ENCODE measurements at regions not wholly inside any gene's neighbourhood (a gene's known extent, or its start where the extent isn't known, plus 50 kb on each side); places are given as distances from the start of the nearest gene placed in this dataset.

DNA sequence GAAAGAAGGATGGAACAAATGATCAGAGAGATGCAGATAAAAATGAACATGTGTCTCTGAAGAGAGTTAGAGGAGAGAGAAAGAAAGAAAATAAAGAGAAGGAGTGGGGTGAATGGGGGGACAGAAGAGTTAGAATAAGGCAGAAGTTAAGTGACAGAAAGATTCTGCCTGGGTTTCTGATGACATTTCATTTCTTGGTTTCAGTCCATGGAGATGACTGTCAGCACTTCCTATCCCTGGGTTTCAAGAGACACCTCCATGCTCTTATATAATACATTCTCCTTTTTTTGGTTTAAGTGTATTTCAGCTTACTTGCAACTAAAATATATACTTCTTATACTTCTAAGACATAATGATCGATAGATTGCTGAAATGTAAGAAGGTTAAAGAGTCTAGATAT is 213.0 kb upstream of the IL12B start (continued):
- TF ChIP-seq, protein P1, sequence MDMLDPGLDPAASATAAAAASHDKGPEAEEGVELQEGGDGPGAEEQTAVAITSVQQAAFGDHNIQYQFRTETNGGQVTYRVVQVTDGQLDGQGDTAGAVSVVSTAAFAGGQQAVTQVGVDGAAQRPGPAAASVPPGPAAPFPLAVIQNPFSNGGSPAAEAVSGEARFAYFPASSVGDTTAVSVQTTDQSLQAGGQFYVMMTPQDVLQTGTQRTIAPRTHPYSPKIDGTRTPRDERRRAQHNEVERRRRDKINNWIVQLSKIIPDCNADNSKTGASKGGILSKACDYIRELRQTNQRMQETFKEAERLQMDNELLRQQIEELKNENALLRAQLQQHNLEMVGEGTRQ (IDR thresholded peaks at IDR 0.05; ENCODE audit: borderline replicate concordance, low read depth, low read length), result no peak
- TF ChIP-seq, protein P2, sequence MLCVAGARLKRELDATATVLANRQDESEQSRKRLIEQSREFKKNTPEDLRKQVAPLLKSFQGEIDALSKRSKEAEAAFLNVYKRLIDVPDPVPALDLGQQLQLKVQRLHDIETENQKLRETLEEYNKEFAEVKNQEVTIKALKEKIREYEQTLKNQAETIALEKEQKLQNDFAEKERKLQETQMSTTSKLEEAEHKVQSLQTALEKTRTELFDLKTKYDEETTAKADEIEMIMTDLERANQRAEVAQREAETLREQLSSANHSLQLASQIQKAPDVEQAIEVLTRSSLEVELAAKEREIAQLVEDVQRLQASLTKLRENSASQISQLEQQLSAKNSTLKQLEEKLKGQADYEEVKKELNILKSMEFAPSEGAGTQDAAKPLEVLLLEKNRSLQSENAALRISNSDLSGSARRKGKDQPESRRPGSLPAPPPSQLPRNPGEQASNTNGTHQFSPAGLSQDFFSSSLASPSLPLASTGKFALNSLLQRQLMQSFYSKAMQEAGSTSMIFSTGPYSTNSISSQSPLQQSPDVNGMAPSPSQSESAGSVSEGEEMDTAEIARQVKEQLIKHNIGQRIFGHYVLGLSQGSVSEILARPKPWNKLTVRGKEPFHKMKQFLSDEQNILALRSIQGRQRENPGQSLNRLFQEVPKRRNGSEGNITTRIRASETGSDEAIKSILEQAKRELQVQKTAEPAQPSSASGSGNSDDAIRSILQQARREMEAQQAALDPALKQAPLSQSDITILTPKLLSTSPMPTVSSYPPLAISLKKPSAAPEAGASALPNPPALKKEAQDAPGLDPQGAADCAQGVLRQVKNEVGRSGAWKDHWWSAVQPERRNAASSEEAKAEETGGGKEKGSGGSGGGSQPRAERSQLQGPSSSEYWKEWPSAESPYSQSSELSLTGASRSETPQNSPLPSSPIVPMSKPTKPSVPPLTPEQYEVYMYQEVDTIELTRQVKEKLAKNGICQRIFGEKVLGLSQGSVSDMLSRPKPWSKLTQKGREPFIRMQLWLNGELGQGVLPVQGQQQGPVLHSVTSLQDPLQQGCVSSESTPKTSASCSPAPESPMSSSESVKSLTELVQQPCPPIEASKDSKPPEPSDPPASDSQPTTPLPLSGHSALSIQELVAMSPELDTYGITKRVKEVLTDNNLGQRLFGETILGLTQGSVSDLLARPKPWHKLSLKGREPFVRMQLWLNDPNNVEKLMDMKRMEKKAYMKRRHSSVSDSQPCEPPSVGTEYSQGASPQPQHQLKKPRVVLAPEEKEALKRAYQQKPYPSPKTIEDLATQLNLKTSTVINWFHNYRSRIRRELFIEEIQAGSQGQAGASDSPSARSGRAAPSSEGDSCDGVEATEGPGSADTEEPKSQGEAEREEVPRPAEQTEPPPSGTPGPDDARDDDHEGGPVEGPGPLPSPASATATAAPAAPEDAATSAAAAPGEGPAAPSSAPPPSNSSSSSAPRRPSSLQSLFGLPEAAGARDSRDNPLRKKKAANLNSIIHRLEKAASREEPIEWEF (IDR thresholded peaks at IDR 0.05; ENCODE audit: insufficient replicate concordance, low read depth, low read length), result no peak

DNA sequence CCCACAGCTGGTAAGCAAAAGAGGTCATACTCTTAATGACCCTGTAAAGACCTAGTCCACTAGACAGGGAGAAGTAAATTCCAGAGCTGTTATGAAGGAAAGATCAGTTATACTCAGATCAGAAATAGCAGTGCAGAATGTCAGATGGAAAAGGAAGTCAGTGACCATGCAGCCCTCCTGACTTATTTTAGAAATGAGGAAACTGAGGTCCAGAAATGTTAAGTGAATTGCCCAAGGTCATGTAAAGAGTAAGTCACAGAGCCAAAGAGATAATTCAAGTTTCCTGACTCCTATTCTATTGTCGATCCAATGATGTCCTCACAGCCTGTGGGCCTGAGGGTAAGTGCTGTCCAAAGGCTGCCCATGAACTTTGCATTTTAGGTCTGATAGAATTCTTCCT is 214.9 kb upstream of the IL12B start:
- ChIA-PET POLR2A (no interaction called here), CTCF (no interaction called here)

More for the DNA sequence above, 214.9 kb upstream of the IL12B start:
- no peak for ATAC-seq
- Histone ChIP-seq H3K4me3 (no peak overlapping the region), H3K27ac (ENCODE audit: control insufficient read depth, insufficient read depth) (no peak overlapping the region), H3K4me1 (ENCODE audit: control insufficient read depth, insufficient read depth, low read length) (no peaks in the 10 kb centered on the region), H4K20me1 (ENCODE audit: control insufficient read depth, insufficient read depth) (no peaks in the 10 kb centered on the region), H2AFZ (ENCODE audit: control insufficient read depth, low read depth, low read length) (no peak overlapping the region), H3K4me2 (ENCODE audit: control insufficient read depth, insufficient read depth) (no peak overlapping the region), H3K9me3 (replicated peaks; ENCODE audit: control insufficient read depth, insufficient read depth, low read length) (no peaks in the 10 kb centered on the region; the same call in 2 of the 3 replicates), H3K79me2 (ENCODE audit: control insufficient read depth, insufficient read depth, low read length) (no peaks in the 10 kb centered on the region), H3K36me3 (ENCODE audit: control insufficient read depth in 2 of 2, insufficient read depth in 2 of 2, low read length in 1 of 2) (no peaks in the 10 kb centered on the region), H3K9ac (ENCODE audit: control insufficient read depth, insufficient read depth, low read length) (no peak overlapping the region), H3K27me3 (replicated peaks in 1 of 2; ENCODE audit: control insufficient read depth in 2 of 2, insufficient read depth in 2 of 2, low read length in 1 of 2) (no peaks in the 10 kb centered on the region)
- ChIA-PET SMC1A (ENCODE audit: uncharacterized antibody, unreplicated experiment) (no interaction called here), RAD21 (ENCODE audit: unreplicated experiment) (no interaction called here)
- in situ Hi-C loops (cut with MboI) (no loop called here), intact Hi-C loops (cut with micrococcal nuclease; ENCODE audit: unreplicated experiment) (loop anchor here (10.0 kb wide), 1 partner anchor 230 kb away; no protein-coding TSS in a partner anchor)
- TF ChIP-seq, protein P3, sequence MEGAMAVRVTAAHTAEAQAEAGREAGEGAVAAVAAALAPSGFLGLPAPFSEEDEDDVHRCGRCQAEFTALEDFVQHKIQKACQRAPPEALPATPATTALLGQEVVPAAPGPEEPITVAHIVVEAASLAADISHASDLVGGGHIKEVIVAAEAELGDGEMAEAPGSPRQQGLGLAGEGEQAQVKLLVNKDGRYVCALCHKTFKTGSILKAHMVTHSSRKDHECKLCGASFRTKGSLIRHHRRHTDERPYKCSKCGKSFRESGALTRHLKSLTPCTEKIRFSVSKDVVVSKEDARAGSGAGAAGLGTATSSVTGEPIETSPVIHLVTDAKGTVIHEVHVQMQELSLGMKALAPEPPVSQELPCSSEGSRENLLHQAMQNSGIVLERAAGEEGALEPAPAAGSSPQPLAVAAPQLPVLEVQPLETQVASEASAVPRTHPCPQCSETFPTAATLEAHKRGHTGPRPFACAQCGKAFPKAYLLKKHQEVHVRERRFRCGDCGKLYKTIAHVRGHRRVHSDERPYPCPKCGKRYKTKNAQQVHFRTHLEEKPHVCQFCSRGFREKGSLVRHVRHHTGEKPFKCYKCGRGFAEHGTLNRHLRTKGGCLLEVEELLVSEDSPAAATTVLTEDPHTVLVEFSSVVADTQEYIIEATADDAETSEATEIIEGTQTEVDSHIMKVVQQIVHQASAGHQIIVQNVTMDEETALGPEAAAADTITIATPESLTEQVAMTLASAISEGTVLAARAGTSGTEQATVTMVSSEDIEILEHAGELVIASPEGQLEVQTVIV (IDR thresholded peaks at IDR 0.05; ENCODE audit: borderline replicate concordance, partially characterized antibody), result no peak
- TF ChIP-seq E2F4 (IDR thresholded peaks at IDR 0.05; ENCODE audit: low read depth, low read length) (no peak), CHD2 (IDR thresholded peaks at IDR 0.05; ENCODE audit: borderline replicate concordance, low read depth, low read length) (no peak), MTA2 (IDR thresholded peaks at IDR 0.05; ENCODE audit: low read depth) (no peak), NRF1 (conservative IDR thresholded peaks at IDR 0.05; ENCODE audit: low read depth, low read length) (no peak), ZNF384 (IDR thresholded peaks at IDR 0.05; ENCODE audit: borderline replicate concordance, low read depth, low read length) (no peak)
- TF ChIP-seq, protein P4, sequence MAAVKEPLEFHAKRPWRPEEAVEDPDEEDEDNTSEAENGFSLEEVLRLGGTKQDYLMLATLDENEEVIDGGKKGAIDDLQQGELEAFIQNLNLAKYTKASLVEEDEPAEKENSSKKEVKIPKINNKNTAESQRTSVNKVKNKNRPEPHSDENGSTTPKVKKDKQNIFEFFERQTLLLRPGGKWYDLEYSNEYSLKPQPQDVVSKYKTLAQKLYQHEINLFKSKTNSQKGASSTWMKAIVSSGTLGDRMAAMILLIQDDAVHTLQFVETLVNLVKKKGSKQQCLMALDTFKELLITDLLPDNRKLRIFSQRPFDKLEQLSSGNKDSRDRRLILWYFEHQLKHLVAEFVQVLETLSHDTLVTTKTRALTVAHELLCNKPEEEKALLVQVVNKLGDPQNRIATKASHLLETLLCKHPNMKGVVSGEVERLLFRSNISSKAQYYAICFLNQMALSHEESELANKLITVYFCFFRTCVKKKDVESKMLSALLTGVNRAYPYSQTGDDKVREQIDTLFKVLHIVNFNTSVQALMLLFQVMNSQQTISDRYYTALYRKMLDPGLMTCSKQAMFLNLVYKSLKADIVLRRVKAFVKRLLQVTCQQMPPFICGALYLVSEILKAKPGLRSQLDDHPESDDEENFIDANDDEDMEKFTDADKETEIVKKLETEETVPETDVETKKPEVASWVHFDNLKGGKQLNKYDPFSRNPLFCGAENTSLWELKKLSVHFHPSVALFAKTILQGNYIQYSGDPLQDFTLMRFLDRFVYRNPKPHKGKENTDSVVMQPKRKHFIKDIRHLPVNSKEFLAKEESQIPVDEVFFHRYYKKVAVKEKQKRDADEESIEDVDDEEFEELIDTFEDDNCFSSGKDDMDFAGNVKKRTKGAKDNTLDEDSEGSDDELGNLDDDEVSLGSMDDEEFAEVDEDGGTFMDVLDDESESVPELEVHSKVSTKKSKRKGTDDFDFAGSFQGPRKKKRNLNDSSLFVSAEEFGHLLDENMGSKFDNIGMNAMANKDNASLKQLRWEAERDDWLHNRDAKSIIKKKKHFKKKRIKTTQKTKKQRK (IDR thresholded peaks at IDR 0.05; ENCODE audit: low read depth, low read length), result no peak
- BruUV-seq (replicated peaks), result no TSS peak
- DNase-seq (ENCODE audit: low read depth, low spot score), result no peak
- WGBS (ENCODE audit: insufficient coverage, insufficient replicate concordance, low lambda C conversion rate, missing lambda C conversion rate), result 0% methylated on average over 1 of the region's 1 CpG
- FAIRE-seq, result no peak

All from GM12878 (cell line).